AG04449 (cell line): ENCODE measurements at regions not wholly inside any gene's neighbourhood (a gene's known extent, or its start where the extent isn't known, plus 50 kb on each side); places are given as distances from the start of the nearest gene placed in this dataset.

Experiments used
- CTCF ChIA-PET: fragments of 350-600 bp; formaldehyde crosslinking; extraction: SDS; loops from one replicate; lab custom pipeline; 2021; ENCODE audit warnings: antibody characterized with exemption; lab: Yijun Ruan, JAX
- POLR2A ChIA-PET: fragments of 400-600, 350-600 bp; formaldehyde crosslinking; extraction: SDS; loops from one replicate; lab custom pipeline; 2020; ENCODE audit warnings: antibody characterized with exemption, inconsistent platforms; lab: Yijun Ruan, JAX
- DNase-seq: peaks from one replicate; pipeline ENCODE4 v3.0.0-alpha.2; 2010; ENCODE audit warnings: low read depth, low spot score
- H3K4me3 ChIP-seq: 2 replicates; pipeline ENCODE4 v1.5.1; 2011; ENCODE audit warnings: low read depth, mild to moderate bottlenecking, control low read depth, low read length
- TF ChIP-seq, protein P1 (sequence below): IDR thresholded peaks from one replicate; pipeline ENCODE4 v1.5.1; 2011; ENCODE audit warnings: mild to moderate bottlenecking, moderate library complexity, low read length, control low read depth, inconsistent platforms; ENCODE audit not compliant: insufficient read depth; ENCODE audit errors: missing control alignments

DNA sequence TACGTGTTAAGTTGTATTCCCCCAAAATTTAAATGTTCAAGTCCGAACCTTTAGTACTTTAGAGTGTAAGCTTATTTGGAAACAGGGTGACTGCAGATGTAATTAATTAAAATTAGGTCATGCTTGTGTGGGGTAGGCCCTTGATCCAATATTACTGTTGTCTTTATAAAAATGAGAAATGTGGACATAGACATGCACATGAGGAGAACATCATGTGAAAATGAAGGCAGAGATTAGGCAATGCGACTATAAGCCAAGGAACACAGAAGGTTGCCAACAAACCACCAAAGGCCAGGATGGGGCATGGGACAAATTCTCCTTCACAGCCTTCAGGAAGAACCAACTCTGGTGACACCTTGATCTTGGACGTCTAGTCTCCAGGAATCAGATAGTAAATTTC lies 1698.4 kb upstream of the SLC10A2 start:
- CTCF ChIA-PET = no interaction called here
- no peak for DNase-seq
- TF ChIP-seq, protein P1, sequence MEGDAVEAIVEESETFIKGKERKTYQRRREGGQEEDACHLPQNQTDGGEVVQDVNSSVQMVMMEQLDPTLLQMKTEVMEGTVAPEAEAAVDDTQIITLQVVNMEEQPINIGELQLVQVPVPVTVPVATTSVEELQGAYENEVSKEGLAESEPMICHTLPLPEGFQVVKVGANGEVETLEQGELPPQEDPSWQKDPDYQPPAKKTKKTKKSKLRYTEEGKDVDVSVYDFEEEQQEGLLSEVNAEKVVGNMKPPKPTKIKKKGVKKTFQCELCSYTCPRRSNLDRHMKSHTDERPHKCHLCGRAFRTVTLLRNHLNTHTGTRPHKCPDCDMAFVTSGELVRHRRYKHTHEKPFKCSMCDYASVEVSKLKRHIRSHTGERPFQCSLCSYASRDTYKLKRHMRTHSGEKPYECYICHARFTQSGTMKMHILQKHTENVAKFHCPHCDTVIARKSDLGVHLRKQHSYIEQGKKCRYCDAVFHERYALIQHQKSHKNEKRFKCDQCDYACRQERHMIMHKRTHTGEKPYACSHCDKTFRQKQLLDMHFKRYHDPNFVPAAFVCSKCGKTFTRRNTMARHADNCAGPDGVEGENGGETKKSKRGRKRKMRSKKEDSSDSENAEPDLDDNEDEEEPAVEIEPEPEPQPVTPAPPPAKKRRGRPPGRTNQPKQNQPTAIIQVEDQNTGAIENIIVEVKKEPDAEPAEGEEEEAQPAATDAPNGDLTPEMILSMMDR = no peak
- POLR2A ChIA-PET = no interaction called here
- no peak overlapping the region for H3K4me3 ChIP-seq

GRCh38 chr13:104759069-104759468 lies 1692.9 kb upstream of the SLC10A2 start:
- DNase-seq = no peak
- TF ChIP-seq, protein P1 = no peak
- no peak overlapping the region for H3K4me3 ChIP-seq
- ChIA-PET POLR2A (no interaction called here), CTCF (no interaction called here)

DNA sequence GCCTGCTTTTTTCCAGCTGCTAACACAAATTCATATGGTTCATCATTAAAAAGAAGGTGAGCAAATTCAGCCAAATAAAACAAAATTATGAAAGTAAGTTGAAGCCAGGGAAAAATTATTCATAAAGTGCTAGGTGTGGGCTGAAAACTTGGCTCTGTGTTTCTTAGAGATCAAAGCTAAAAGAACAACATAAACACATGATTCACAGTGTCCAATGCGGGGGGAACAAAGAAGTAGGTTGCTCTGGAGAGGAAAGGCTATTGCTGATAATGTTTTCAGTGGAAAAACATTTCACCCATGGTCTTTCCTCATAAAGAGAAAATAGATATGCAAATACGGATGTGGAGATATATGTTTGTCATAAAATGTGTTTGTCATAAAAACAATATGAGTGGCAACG lies 1691.5 kb upstream of the SLC10A2 start:
- POLR2A ChIA-PET = no interaction called here
- CTCF ChIA-PET = interaction anchor here (1.1 kb wide), 1 partner anchor 16 kb away, joined by 4 read pairs; no protein-coding TSS in a partner anchor
- TF ChIP-seq, protein P1 = no peak
- H3K4me3 ChIP-seq = no peak overlapping the region
- DNase-seq = no peak

- no peak overlapping the region for H3K4me3 ChIP-seq
- ChIA-PET POLR2A (no interaction called here), CTCF (no interaction called here)
- TF ChIP-seq, protein P1 = no peak
- DNase-seq = no peak
These were observed 1684.2 kb upstream of the SLC10A2 start for GRCh38 chr13:104750377-104750776.

DNA sequence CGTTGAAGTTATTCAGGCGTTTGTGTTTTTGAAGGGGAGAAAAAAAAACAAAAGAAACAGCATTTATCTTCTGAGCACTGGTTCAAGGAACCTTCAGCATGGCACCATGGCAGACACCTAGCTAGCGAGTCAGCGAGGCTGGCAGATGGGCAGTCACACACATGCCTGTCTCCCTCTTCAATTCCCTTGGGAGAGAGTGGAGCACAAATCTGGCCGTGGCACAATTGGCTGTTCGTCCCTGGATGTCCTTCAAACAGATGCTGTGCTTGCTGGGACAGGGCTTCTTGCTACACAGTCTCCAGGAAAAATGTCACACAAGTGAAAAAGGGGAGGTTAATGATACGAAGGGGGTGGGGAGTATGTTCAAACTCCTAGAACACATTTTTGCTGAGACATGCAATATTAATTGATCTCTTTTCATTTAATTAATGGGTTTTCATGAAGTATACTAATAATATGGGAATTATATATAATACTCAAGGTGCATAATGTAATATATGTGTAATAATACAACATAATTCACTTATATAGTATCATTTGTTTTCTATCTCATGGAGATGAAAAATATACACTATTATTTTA lies 1674.5 kb upstream of the SLC10A2 start:
- ChIA-PET CTCF (no interaction called here), POLR2A (interaction anchor here (0.6 kb wide), 1 partner anchor 1789 kb away, joined by 3 read pairs; no protein-coding TSS in a partner anchor)
- H3K4me3 ChIP-seq = no peak overlapping the region
- DNase-seq = no peak
- TF ChIP-seq, protein P1 = no peak

DNA sequence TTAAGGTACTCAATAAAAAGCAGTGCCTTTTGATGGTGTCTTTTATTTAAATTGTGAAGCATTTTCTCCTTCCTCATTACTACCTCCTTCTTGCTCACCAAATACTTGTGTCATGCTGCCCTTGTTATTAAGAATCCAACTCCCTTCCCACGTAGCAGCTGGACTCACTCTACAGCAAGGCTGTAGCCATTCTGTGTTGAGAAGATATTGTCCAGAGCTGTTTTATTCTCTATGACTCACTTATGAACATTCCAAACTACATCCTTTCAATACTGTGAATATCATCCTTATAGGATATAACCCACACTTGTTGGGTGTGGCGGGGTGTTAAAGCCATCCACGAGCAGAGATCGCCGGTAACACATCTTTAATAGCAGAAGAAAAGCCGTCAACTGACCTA lies 1671.5 kb upstream of the SLC10A2 start:
- DNase-seq = no peak
- TF ChIP-seq, protein P1 = no peak
- CTCF ChIA-PET = no interaction called here
- POLR2A ChIA-PET = no interaction called here
- H3K4me3 ChIP-seq = no peak overlapping the region
